ENCODE measurements at regions not wholly inside any gene's neighbourhood (a gene's known extent, or its start where the extent isn't known, plus 50 kb on each side); places are given as distances from the start of the nearest gene placed in this dataset.

GRCh38 chrX:46040001-46040400 lies 505.2 kb downstream of the ZNF674 start:
- no peak for TF ChIP-seq CTCF (IDR thresholded peaks at IDR 0.05; ENCODE audit: insufficient read depth, low read length)
- no peak for DNase-seq (ENCODE audit: low read depth)
- H3K4me3 ChIP-seq (ENCODE audit: low read depth, low read length), result no peak overlapping the region

- TF ChIP-seq CTCF (IDR thresholded peaks at IDR 0.05; ENCODE audit: insufficient read depth, low read length), result no peak
- no peak for DNase-seq (ENCODE audit: low read depth)
- no peak overlapping the region for H3K4me3 ChIP-seq (ENCODE audit: low read depth, low read length)
Observed at GRCh38 chrX:46039526-46039925, 505.7 kb downstream of the ZNF674 start.

- DNase-seq (ENCODE audit: low read depth), result peak; percentile 7
- H3K4me3 ChIP-seq (ENCODE audit: low read depth, low read length), result no peak overlapping the region
- TF ChIP-seq CTCF (IDR thresholded peaks at IDR 0.05; ENCODE audit: insufficient read depth, low read length), result no peak
Observed at GRCh38 chrX:46036508-46036907, 508.7 kb downstream of the ZNF674 start.

GRCh38 chrX:46034868-46035267 lies 510.4 kb downstream of the ZNF674 start:
- DNase-seq (ENCODE audit: low read depth), result no peak
- TF ChIP-seq CTCF (IDR thresholded peaks at IDR 0.05; ENCODE audit: insufficient read depth, low read length), result no peak
- H3K4me3 ChIP-seq (ENCODE audit: low read depth, low read length), result no peak overlapping the region

- H3K4me3 ChIP-seq (ENCODE audit: low read depth, low read length), result no peak overlapping the region
- no peak for DNase-seq (ENCODE audit: low read depth)
- no peak for TF ChIP-seq CTCF (IDR thresholded peaks at IDR 0.05; ENCODE audit: insufficient read depth, low read length)
Observed at GRCh38 chrX:46029777-46030176, 515.4 kb downstream of the ZNF674 start.

- H3K4me3 ChIP-seq (ENCODE audit: low read depth, low read length), result no peak overlapping the region
- TF ChIP-seq CTCF (IDR thresholded peaks at IDR 0.05; ENCODE audit: insufficient read depth, low read length), result no peak
- no peak for DNase-seq (ENCODE audit: low read depth)
Observed at GRCh38 chrX:46016296-46016695, 528.9 kb downstream of the ZNF674 start.

GRCh38 chrX:46015653-46016052 lies 529.6 kb downstream of the ZNF674 start:
- TF ChIP-seq CTCF (IDR thresholded peaks at IDR 0.05; ENCODE audit: insufficient read depth, low read length), result no peak
- no peak for DNase-seq (ENCODE audit: low read depth)
- H3K4me3 ChIP-seq (ENCODE audit: low read depth, low read length), result no peak overlapping the region
